ENCODE measurements at regions not wholly inside any gene's neighbourhood (a gene's known extent, or its start where the extent isn't known, plus 50 kb on each side); places are given as distances from the start of the nearest gene placed in this dataset.

- Histone ChIP-seq H3K9ac (replicated peaks; ENCODE audit: extremely low read depth, insufficient read depth, low read length) (no peak overlapping the region), H4K20me1 (replicated peaks; ENCODE audit: control insufficient read depth, extremely low read depth, insufficient read depth, low read length) (no peaks in the 10 kb centered on the region), H3K9me3 (replicated peaks; ENCODE audit: control insufficient read depth, insufficient read depth, low read length) (peaks cover 4% of the 10 kb centered on the region), H3K4me1 (ENCODE audit: control insufficient read depth, extremely low read depth, insufficient read depth, low read length) (no peaks in the 10 kb centered on the region), H3K9me1 (replicated peaks; ENCODE audit: control insufficient read depth, extremely low read depth, insufficient read depth, low read length) (no peaks in the 10 kb centered on the region), H3K36me3 (ENCODE audit: control insufficient read depth in 2 of 2, extremely low read depth in 1 of 2, insufficient read depth in 2 of 2, low read length in 2 of 2) (no peaks in the 10 kb centered on the region), H2AFZ (ENCODE audit: low read depth, low read length) (no peak overlapping the region), H3K4me3 (replicated peaks in 1 of 3; ENCODE audit: insufficient read depth in 1 of 3, low read depth in 1 of 3, low read length in 3 of 3) (no peak overlapping the region), H3K27me3 (ENCODE audit: control insufficient read depth in 2 of 2, insufficient read depth in 2 of 2, low read length in 2 of 2) (no peaks in the 10 kb centered on the region), H3K79me2 (ENCODE audit: control insufficient read depth, insufficient read depth, low read length) (no peaks in the 10 kb centered on the region), H3K4me2 (ENCODE audit: insufficient read depth, low read length) (no peak overlapping the region), H3K27ac (ENCODE audit: insufficient read depth, low read depth, low read length) (no peak overlapping the region)
- dilution Hi-C loops (cut with MboI; ENCODE audit: extremely low pct_ligation_motif_present, low sequenced_read_pairs) (no loop called here), intact Hi-C loops (cut with micrococcal nuclease) (no loop called here)
- ChIA-PET CTCF (no interaction called here), POLR2A (no interaction called here)
- no TSS peak for BruUV-seq (replicated peaks)
- DNase-seq (ENCODE audit: low read depth, low spot score) (no peak), FAIRE-seq (no peak)
- no peak for TF ChIP-seq JUN (IDR thresholded peaks at IDR 0.05; ENCODE audit: borderline replicate concordance, insufficient read depth, insufficient read length, low read depth)
- TF ChIP-seq POLR2A (IDR thresholded peaks at IDR 0.05; ENCODE audit: low read depth, low read length): no peak
- TF ChIP-seq MAX (IDR thresholded peaks at IDR 0.05; ENCODE audit: insufficient read depth, insufficient read length): no peak
- TF ChIP-seq, protein P1, sequence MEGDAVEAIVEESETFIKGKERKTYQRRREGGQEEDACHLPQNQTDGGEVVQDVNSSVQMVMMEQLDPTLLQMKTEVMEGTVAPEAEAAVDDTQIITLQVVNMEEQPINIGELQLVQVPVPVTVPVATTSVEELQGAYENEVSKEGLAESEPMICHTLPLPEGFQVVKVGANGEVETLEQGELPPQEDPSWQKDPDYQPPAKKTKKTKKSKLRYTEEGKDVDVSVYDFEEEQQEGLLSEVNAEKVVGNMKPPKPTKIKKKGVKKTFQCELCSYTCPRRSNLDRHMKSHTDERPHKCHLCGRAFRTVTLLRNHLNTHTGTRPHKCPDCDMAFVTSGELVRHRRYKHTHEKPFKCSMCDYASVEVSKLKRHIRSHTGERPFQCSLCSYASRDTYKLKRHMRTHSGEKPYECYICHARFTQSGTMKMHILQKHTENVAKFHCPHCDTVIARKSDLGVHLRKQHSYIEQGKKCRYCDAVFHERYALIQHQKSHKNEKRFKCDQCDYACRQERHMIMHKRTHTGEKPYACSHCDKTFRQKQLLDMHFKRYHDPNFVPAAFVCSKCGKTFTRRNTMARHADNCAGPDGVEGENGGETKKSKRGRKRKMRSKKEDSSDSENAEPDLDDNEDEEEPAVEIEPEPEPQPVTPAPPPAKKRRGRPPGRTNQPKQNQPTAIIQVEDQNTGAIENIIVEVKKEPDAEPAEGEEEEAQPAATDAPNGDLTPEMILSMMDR (IDR thresholded peaks at IDR 0.05; ENCODE audit: extremely low read depth in 1 of 2, insufficient read depth in 1 of 2, low read depth in 1 of 2, low read length in 2 of 2): no peak
- no peak for TF ChIP-seq POLR2AphosphoS5 (IDR thresholded peaks at IDR 0.05; ENCODE audit: insufficient read depth, low read depth, low read length)
- TF ChIP-seq GATA2 (IDR thresholded peaks at IDR 0.05; ENCODE audit: insufficient read depth, insufficient read length, low read depth, low read length): no peak
- no peak for TF ChIP-seq FOS (IDR thresholded peaks at IDR 0.05; ENCODE audit: borderline replicate concordance, insufficient read depth, low read length)
- TF ChIP-seq EZH2 (IDR thresholded peaks at IDR 0.05; ENCODE audit: borderline replicate concordance, low read depth, low read length, severe bottlenecking): no peak
- TF ChIP-seq MYC (IDR thresholded peaks at IDR 0.05; ENCODE audit: low read depth, low read length): no peak
Measured at GRCh38 chr9:1637401-1637800, 377.7 kb upstream of the SMARCA2 start.

Measured in endothelial cell of umbilical vein (primary cell).